Activated CD8-positive, alpha-beta memory T cell treated with anti-CD3 and anti-CD28 coated beads for 48 hours (primary cell): ENCODE measurements at regions not wholly inside any gene's neighbourhood (a gene's known extent, or its start where the extent isn't known, plus 50 kb on each side); places are given as distances from the start of the nearest gene placed in this dataset.

Experiments
- DNase-seq, 3 experiments: peaks; one replicate each; pipeline ENCODE4 v3.0.0-alpha.2; 2020; ENCODE audit warnings: low read depth in 2 of 3, low spot score in 2 of 3

DNA sequence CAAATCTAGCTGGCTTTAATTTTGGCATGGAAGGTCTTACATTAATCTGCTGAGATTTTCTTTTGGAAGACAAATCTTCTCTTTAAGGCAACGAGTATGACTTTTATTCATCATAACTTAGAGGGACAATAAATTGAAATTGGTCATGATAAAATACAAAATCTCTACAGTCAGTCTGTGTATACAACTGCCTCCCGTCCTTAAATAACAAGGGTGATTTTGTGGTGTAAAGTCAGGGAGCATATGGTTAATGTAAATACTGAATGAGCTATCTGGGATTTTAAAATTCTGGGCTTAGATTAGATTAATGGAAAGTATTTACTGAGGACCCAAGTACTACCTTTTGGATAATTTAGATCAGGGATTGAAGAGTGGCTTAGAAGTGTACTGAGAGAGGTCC lies 328.4 kb upstream of the HAND2 start:
- DNase-seq = no peak

DNA sequence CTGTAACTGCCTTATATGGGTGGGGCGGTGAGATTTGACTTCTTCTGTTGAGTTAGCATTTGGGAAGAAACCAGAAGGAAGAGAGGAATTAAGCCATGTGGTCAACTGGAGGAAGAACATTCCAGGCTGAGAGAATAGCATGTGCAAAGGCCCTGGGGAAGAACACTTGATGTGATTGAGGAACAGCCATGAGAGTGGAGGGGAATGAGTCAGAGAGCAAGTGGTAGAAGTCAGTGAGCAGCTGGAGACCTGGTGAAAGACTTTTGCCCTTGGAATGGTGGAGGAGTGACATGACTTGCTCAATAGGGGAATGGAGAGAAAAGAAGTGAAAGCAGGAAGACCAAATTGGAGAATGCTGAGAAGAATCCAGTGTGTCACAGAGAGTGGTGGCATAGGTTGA lies 327.8 kb upstream of the HAND2 start:
- no peak for DNase-seq

DNA sequence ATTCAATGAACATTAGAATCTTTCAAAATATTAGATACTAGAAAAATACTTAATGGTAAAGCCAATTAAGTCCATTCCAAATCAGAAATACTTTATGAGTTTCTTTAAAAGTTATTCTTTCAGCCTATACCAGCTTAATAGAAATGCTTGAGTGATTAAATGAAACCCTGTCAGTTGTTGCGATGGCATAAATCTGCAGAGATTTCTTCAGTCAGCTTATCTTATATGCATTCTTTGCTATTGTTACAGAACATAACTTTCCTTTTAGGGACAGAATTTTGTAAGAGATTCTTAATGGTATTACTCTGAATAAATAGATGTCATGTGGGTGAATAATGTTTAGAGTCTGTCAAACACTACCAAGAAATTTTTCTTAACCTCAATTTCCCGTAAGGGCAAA lies 325.0 kb upstream of the HAND2 start:
- no peak for DNase-seq

DNA sequence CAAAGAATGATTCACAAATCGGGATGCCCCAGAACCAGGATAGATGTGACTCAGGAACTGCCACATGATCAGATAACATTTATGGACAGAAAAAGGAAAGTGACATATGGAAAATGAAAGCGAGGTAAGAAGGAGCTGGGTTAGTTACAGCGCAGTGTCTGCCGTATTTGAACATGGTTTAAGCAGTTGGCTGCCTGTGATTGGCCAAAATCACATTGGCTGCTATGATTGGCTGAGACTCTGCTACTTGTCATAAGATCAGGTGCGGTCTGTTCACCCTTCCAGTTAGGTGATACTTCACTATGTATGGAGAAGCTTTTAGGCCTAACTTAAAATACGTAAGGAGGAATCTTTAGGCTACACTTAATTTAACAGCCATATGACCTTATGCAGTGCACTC lies 322.7 kb upstream of the HAND2 start:
- no peak for DNase-seq

DNA sequence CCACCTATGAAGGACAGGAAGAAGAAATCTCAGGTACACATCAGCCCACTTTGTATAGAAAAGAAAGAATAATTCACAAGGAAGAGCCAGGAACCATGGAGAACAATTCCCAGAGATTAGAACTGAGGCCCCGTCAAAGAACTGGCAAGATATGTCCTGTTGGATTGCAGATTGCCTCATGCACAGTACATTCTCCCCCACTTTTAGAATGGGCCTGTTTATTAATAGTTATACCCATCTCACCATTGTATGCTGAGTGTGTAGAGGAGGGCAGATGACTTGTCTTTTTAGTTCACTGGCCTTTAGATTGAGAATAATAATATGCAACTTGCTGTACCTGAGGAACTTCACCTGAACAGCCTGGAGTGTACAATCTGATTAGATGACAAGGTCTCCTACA lies 315.6 kb upstream of the HAND2 start:
- no peak for DNase-seq

DNA sequence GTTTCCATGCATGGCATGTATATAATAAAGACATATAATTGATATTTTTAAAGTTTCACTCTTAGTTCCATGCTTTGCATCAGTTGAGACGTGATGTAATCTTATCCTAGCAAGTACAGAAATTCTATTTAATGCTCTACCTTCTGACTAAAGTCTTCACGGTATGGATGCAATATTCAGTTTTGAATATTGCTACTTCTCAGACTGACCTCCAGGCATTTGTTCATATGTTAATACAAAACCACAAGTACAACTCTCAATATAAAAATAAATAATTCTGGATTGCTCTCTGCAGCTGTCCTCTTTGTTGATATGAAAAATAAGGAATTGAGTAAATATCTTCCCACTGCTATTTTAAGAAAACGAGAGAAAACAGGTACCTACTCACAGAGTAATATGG lies 309.8 kb upstream of the HAND2 start:
- no peak for DNase-seq

DNA sequence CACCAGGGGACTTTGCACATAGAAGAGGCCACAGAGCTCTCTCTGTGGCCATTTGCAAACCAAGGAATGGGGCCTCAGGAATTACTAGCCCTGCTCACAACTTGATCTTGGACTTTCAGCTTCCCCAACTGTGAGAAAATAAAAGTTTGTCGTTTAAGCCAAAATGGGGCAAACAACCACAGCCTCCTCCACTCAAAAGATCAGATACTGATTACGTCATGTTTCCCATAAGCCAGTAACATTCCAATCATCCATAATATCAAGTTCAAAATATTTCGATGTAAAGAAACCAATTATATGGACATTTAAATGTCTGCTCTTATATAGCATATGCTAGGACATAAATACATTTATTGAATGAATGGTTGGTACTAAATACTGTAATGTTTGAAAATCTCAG lies 307.5 kb upstream of the HAND2 start:
- no peak for DNase-seq

DNA sequence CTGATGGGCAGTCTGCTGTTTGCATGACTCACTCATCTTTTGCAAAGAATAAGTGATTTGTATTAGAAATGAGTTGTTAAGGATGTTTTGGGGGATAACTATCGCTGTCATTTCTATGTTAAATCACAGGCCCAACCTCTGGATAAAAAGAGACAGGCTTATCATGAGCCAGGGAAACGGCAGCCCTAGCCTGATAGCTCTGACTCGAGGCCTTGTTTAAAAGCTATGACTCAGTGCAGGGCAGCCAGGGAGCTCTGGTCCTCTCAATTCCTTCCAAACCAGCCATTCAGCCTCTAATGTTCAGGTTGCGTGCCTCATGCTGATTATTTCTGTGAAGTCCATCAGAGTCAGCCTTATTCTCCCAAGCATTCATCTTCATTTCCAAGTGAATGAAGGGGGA lies 305.9 kb upstream of the HAND2 start:
- no peak for DNase-seq

DNA sequence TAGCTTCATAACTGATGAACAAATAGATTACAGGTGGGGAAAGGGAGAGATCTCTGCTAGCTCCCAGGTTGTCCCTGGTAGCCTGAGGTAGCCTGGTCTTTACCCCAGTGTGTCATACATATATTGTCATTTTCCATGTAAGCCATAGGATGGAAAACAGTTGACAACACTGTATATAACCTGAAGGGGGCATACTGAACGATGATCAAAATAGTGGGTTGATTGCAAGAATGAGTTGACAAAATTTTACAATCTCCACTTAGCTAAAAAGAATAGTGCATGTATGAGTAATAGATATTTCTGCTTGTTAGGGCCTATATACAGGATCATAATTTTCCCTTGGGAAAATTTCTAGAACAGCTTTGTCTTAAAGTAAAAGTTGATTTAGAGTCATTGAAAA lies 304.1 kb upstream of the HAND2 start:
- no peak for DNase-seq

DNA sequence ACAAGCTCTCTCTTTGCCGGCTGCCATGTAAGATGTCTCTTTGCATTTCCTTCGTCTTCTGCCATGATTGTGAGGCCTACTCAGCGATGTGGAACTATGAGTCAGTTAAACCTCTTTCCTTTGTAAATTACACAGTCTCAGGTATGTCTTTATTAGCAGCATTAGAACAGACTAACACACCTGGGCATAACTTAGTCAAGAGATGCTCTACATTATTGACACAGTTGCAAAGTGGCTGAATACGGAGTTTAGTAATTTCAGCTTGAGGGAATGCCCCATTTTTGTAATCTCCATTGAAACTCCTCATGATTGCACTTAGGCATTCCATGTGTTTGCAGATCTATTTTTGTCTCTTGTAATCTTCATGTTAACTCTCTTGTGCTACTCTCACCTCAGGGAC lies 299.5 kb upstream of the HAND2 start:
- DNase-seq = no peak

DNA sequence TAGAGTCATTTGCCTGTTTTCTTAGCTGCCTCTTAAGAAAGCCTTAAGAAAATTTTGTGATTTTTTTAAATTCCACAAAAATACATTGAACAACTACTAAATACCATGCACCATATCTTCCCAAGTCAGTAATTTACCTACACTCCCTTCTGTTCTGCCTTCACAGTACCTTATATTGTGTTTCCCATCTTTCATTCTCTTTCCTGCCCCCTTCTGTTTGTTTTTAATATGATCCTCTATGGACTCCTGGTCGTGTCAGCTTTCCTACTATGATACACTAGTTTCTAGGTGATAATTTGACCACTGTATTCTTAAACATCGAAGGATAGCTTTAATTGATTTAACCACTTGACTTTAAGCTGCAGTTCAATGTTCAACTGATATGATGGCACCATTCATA lies 297.7 kb upstream of the HAND2 start:
- DNase-seq = no peak

DNA sequence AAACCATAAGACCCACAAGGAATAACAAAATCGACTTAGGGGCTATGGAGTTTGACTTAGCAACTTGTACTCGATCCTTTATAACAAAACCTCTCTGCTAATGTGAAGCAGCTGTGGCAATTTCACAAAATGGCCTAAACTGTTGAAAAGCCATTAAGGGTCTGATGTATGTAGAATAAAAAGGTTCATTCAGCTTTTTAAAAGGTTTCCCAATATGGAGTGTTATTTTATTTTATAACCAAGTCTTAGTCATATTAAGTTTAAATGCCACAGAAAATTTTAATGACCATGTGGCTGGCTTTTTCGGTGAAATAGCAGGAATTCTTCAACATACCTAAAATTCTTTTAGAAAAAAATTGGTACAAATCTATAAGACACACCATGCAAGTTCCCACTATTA lies 291.8 kb upstream of the HAND2 start:
- DNase-seq = no peak

DNA sequence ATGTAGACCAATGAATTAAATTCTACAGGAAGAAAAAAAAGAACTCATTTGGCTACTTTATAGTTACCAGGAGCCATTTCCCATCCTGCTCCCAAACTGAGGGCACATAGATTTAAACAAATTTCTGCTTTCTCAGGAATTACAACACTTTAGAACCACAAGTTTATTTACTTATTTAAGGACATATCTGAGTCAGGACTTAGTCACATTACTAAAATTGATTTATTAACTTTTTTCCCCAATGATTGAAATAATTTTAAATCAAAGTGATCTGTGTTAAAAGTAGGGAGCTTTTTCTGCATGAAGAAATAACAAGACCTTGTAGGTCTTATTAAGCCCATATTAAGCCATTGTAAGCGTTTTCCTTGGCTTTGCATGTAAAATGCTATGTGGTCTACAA lies 291.0 kb upstream of the HAND2 start:
- DNase-seq = no peak

DNA sequence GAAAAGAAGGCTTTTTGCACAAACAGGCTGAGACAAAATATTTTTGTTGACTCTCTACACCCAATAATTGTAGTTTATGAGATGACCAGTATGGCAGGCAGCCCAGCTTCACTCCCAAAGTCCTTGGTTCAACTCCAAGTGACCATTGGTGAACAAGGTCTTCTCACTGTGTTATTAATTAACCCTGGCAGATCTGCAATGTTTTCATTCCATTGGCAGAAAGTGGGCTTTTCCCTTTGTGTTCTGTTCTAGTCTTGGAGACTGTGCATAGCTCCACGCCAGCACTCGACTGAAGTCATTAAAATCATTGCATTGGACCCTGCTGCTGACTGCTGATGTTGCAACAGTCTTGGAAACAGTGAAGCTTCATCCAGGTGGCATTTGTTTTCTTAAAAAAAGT lies 277.3 kb upstream of the HAND2 start:
- no peak for DNase-seq

DNA sequence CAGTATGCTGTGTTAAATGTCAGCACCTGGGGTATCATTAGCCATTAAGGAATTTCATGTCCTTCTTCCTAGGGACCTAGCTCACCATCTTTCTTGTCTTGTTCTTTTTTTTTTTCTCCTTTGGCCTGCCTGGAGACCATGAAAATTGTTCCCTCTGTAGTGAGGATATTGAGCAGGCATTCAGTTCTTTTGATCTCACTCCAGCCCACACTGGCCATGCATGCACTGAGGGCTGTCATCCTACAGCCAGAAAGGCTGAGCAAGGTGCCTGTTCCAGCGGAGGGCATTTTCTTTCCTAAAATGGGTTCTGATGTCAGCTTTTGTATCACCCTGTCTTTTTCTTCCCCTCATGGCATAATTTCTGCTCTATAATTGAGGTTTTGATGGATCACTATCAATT lies 275.9 kb upstream of the HAND2 start:
- no peak for DNase-seq

DNA sequence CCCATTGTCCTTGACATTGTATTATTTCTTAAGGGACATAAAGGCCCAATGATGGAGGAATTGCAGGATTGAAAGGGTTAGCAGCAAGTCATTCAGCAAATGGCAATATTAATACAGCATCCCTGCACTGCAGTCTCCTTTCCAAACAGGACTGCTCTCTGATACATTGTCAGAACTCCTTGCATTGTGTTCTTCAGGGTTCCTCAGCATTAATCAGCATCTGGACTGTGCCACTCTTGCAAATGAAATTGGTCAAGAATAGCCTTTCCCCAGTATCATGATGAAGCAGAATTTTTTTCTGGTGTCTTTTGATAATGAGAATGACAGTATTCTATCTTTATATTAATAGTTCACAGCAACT lies 272.6 kb upstream of the HAND2 start:
- DNase-seq = no peak

DNA sequence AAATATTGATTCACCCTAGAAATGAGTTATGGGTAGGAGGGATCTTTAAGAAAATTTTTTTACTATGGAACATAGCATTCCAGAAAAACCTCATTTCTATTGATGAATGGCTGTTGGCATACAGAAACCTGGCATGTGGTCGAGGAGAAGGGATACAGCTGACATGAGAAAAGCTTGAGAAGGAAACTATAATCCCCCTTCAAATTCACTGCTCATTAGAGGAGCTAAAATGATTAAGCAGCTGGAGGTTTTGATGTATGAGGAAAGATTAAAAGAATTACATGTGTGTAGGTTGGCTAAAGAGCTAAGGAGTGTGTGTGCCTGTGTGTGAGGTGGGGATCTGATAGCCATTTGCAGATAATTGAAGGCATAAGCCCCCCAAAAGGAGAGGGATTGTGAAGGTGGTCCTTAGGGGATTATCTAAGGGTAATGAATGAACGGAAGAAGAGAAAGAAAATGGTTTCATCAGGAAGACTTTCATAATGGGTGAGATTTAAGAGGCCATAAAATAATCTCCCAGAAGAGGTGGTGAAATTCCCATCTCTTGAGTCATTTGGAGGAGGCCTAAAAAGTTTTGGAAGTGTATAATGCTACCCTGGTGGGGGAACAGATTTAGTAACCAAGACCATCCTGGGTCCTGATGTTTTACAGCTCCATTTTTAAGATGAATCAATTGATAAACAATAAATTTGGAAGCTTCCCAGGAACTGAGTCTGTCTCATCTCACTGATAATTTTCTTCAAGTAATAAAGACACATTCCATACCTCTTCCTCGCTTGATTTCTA lies 272.0 kb upstream of the HAND2 start:
- no peak for DNase-seq

DNA sequence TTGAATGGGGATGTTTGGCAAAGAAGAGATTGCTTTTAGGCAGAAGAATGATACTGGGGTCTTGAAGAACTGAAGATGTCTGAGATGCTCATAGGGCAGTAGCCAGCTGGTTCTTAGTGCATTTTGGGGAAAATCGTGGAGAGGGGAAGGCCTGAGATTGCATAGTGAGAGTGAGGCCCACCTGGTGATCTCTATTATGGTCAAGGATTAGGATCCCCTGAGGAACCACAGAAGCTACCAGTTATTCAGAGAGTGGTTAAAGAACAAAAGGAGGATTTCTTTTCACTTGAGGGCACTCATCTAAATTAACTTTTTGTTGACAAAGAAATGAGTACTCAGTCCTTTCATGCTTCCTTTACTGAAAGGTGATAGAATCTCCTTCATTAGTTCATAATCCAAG lies 271.3 kb upstream of the HAND2 start:
- no peak for DNase-seq

DNA sequence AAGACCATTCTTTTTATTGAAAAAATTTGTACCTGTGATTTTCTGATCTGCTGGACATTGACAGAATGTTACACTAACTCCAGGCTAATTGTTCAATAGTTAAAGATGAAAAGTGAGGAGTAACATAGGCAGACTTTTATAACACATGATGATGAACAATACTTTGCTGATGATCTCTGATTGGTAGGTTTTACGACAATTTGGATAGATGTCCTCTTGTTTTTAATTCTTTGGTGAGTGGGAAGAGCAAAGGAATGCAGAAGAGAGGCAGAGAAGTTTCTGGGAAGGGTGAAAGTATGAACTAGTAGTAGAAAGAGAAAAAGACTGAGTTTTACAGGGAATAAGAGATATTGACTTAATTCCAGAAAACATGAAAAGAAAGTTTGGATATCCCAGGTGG lies 267.3 kb upstream of the HAND2 start:
- DNase-seq = no peak

DNA sequence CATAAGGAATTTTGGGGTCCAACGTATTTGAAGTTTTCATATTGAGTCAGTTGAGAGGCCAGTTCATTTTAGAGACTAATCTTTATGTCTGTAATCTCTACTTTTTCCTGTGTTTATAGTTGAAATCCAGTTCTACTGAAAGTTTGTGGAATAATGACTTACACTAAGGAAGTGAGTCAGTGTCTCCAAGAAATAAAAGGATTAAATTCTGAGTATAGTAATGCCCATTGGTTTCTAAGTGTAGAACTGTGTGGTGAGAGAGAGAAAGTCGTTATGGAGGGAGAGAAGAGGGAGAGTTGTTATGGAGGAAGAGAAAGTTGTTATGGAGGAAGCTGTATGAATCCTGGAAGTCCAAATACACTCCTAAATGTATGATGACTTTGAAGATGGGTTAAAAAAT lies 264.6 kb upstream of the HAND2 start:
- DNase-seq = no peak

DNA sequence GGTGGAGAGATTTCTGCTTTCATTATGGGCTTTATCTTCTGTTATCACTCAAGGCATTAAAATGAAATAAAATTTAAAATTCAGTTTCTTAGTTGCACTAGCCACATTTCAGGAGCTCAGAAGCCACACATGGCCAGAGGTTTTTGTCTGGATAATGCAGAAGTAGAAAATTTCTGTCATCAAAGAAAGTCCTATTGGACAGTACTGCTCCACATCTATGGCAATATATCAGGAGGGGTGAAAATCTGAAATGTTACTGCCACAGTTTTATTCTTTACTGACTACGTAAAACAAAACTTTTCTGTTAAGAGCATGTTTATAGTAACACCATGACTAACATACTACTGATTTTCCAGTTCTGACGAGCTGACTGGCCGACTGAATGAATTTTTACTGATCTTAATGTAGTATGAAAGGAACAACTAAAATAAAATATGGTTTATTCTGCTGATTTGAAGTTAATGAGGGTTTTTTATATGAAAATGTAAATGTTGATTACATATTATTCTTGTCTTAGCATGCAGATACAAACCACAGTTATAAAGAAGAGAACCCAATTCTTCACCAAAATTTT lies 264.0 kb upstream of the HAND2 start:
- DNase-seq = no peak

DNA sequence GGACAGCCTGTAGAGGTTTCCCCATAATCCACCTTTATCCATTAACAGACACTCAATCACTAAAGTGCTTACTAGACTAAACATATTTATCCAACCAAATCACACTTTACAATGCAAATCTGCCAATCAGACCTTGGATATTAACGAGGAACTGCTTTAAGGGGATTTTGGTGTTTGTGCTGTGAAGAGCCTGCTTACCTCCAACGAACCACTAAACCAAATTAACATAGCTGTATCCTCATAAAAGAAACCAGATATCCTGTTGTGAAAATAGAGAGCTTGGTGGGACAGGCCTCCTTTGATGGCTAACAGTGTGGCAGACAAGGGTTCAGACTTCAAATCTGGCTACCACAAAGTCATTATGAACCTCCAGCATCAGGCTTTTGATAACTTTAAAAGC lies 252.6 kb upstream of the HAND2 start:
- DNase-seq = no peak

DNA sequence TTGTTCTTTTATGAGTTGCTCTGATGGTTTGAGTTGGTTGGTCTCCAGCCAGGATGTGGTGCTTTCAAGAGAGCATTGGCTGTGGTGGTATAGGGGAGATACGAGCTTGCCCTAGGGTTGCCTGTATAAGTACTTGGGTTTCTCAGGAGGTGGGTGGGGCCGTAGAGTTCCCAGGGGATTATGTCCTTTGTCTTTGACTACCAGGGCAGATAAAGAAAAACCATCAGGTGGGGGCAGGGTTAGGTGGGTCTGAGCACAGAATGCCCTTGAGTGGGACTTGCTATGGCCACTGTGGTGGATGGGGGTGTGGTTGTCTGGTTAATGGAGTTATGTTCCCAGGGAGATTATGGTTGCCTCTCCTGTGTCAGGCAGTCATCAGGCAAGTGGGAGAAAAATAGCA lies 247.9 kb upstream of the HAND2 start:
- no peak for DNase-seq
